Keratinocyte (primary cell): ENCODE measurements at regions not wholly inside any gene's neighbourhood (a gene's known extent, or its start where the extent isn't known, plus 50 kb on each side); places are given as distances from the start of the nearest gene placed in this dataset.

Source experiments
- DNase-seq: peaks from one replicate; pipeline ENCODE4 v3.0.0-alpha.2; 2011; ENCODE audit warnings: low read depth, missing footprints, low spot score
- FAIRE-seq: peaks from 2 replicates; lab custom pipeline; 2011; peaks lifted over from hg19 to GRCh38; lab: Jason Lieb, UNC
- H2AFZ ChIP-seq: 2 replicates; pipeline ENCODE4 v1.6.0; 2012; ENCODE audit warnings: low read length, control low read depth, inconsistent platforms; ENCODE audit not compliant: control insufficient read depth
- H3K27ac ChIP-seq: 2 replicates; pipeline ENCODE4 v1.5.1; 2011; ENCODE audit warnings: low read length; ENCODE audit not compliant: control insufficient read depth, insufficient read depth
- H3K27me3 ChIP-seq: 3 replicates; pipeline ENCODE4 v1.6.0; 2011; ENCODE audit warnings: low read length; ENCODE audit not compliant: control insufficient read depth, insufficient read depth; ENCODE audit errors: extremely low read depth
- H3K36me3 ChIP-seq, 2 experiments: 2 replicates in 1 of 2; 3 replicates in 1 of 2; pipeline ENCODE4 v1.5.1; 2011; ENCODE audit warnings: low read length in 2 of 2, mild to moderate bottlenecking in 1 of 2; ENCODE audit not compliant: control insufficient read depth in 2 of 2, insufficient read depth in 2 of 2; ENCODE audit errors: extremely low read depth in 1 of 2
- H3K4me1 ChIP-seq: 3 replicates; pipeline ENCODE4 v1.5.1; 2011; ENCODE audit warnings: low read length; ENCODE audit not compliant: control insufficient read depth, insufficient read depth; ENCODE audit errors: extremely low read depth
- H3K4me2 ChIP-seq: 3 replicates; pipeline ENCODE4 v1.6.0; 2011; ENCODE audit warnings: low read depth, low read length; ENCODE audit not compliant: control insufficient read depth, insufficient read depth; ENCODE audit errors: extremely low read depth
- H3K4me3 ChIP-seq, 3 experiments: fragments of 200-600 bp in 1 of 3; sonication (generic) in 1 of 3; 2 replicates in 2 of 3; 3 replicates in 1 of 3; pipeline ENCODE4 v1.5.1; 2011 to 2016; ENCODE audit warnings: low read length in 3 of 3, mild to moderate bottlenecking in 3 of 3, control low read depth in 2 of 3, inconsistent platforms in 1 of 3, low read depth in 1 of 3, mixed read lengths in 1 of 3, mixed run types in 1 of 3, moderate library complexity in 1 of 3; ENCODE audit not compliant: control insufficient read depth in 2 of 3, insufficient read depth in 2 of 3; ENCODE audit errors: extremely low read depth in 1 of 3
- H3K79me2 ChIP-seq: 2 replicates; pipeline ENCODE4 v1.6.0; 2012; ENCODE audit warnings: low read length; ENCODE audit not compliant: control insufficient read depth, insufficient read depth
- H3K9ac ChIP-seq: 3 replicates; pipeline ENCODE4 v1.6.0; 2011; ENCODE audit warnings: low read length; ENCODE audit not compliant: control insufficient read depth, insufficient read depth; ENCODE audit errors: extremely low read depth
- H3K9me1 ChIP-seq: 3 replicates; pipeline ENCODE4 v1.6.0; 2011; ENCODE audit warnings: low read length; ENCODE audit not compliant: control insufficient read depth, insufficient read depth; ENCODE audit errors: extremely low read depth
- H3K9me3 ChIP-seq: 2 replicates; pipeline ENCODE4 v1.5.1; 2012; ENCODE audit warnings: low read depth, low read length; ENCODE audit not compliant: control insufficient read depth
- H4K20me1 ChIP-seq: 3 replicates; pipeline ENCODE4 v1.6.0; 2011; ENCODE audit warnings: low read length; ENCODE audit not compliant: control insufficient read depth, insufficient read depth; ENCODE audit errors: extremely low read depth
- CTCF ChIP-seq, 3 experiments: IDR thresholded peaks in 1 of 3; conservative IDR thresholded peaks in 1 of 3; optimal IDR thresholded peaks in 1 of 3; 2 replicates in 2 of 3; 3 replicates in 1 of 3; pipeline versions ENCODE3 to v1.5.1; 2011; ENCODE audit warnings: low read length in 3 of 3, mild to moderate bottlenecking in 3 of 3, moderate library complexity in 2 of 3, control low read depth in 1 of 3, inconsistent platforms in 1 of 3; ENCODE audit not compliant: insufficient read depth in 2 of 3; ENCODE audit errors: extremely low read depth in 1 of 3
- EZH2 ChIP-seq: IDR thresholded peaks from one replicate; pipeline ENCODE4 v1.6.1; 2012; ENCODE audit warnings: inconsistent platforms, mild to moderate bottlenecking, low read length, moderate library complexity
- dilution Hi-C: fragments of 300-500 bp; cut with MboI; formaldehyde crosslinking; loops from one replicate; pipeline ENCODE4 v1.7.0; 2020; ENCODE audit warnings: low sequenced_read_pairs; ENCODE audit not compliant: extremely low pct_ligation_motif_present

GRCh38 chr2:122011493-122012270 is 256.2 kb downstream of the TSN start:
- Histone ChIP-seq H3K27me3 (no peaks in the 10 kb centered on the region), H2AFZ (no peak overlapping the region), H3K9ac (no peak overlapping the region), H3K4me1 (no peaks in the 10 kb centered on the region), H3K9me1 (no peaks in the 10 kb centered on the region), H4K20me1 (no peaks in the 10 kb centered on the region), H3K36me3 (no peaks in the 10 kb centered on the region), H3K27ac (no peak overlapping the region), H3K9me3 (no peaks in the 10 kb centered on the region), H3K4me2 (no peak overlapping the region), H3K4me3 (no peak overlapping the region), H3K79me2 (no peaks in the 10 kb centered on the region)
- FAIRE-seq (no peak), DNase-seq (no peak)
- TF ChIP-seq CTCF (optimal IDR thresholded peaks at IDR 0.05 in 1 of 3, IDR thresholded peaks at IDR 0.05 in 1 of 3, conservative IDR thresholded peaks at IDR 0.05 in 1 of 3; ENCODE audit: extremely low read depth in 1 of 3, insufficient read depth in 2 of 3, low read length in 3 of 3) (no peak), EZH2 (no peak)
- dilution Hi-C loops, result no loop called here

GRCh38 chr2:122018736-122019135 is 263.3 kb downstream of the TSN start:
- Histone ChIP-seq H3K9me1 (no peaks in the 10 kb centered on the region), H3K4me3 (no peak overlapping the region), H2AFZ (no peak overlapping the region), H3K36me3 (no peaks in the 10 kb centered on the region), H3K27me3 (no peaks in the 10 kb centered on the region), H3K79me2 (no peaks in the 10 kb centered on the region), H3K9ac (no peak overlapping the region), H4K20me1 (no peaks in the 10 kb centered on the region), H3K9me3 (no peaks in the 10 kb centered on the region), H3K4me2 (no peak overlapping the region), H3K27ac (no peak overlapping the region), H3K4me1 (no peaks in the 10 kb centered on the region)
- DNase-seq (no peak), FAIRE-seq (no peak)
- TF ChIP-seq EZH2 (no peak), CTCF (optimal IDR thresholded peaks at IDR 0.05 in 1 of 3, IDR thresholded peaks at IDR 0.05 in 1 of 3, conservative IDR thresholded peaks at IDR 0.05 in 1 of 3; ENCODE audit: extremely low read depth in 1 of 3, insufficient read depth in 2 of 3, low read length in 3 of 3) (no peak)
- dilution Hi-C loops, result no loop called here
